HEK293 (cell line): ENCODE measurements at regions not wholly inside any gene's neighbourhood (a gene's known extent, or its start where the extent isn't known, plus 50 kb on each side); places are given as distances from the start of the nearest gene placed in this dataset.

Source experiments
- CTCF ChIA-PET: fragments of 350-600 bp; formaldehyde crosslinking; extraction: SDS; loops from one replicate; lab custom pipeline; 2021; ENCODE audit warnings: antibody characterized with exemption; lab: Yijun Ruan, JAX
- POLR2A ChIA-PET: fragments of 300-600 bp; formaldehyde crosslinking; extraction: SDS; loops from one replicate; lab custom pipeline; 2020; ENCODE audit warnings: antibody characterized with exemption, inconsistent platforms; lab: Yijun Ruan, JAX
- H3K27ac ChIP-seq: fragments of 200-500 bp; sonication (Bioruptor generic); 2 replicates; pipeline ENCODE4 v1.5.1; 2014; ENCODE audit warnings: low read depth, low read length, control low read depth, inconsistent platforms; ENCODE audit errors: extremely low read depth
- H3K36me3 ChIP-seq, 2 experiments: fragments of 200-500 bp in 1 of 2; sonication (Bioruptor generic) in 1 of 2; 1 replicate in 1 of 2; 2 replicates in 1 of 2; pipeline ENCODE4 v1.5.1; 2014 to 2017; ENCODE audit warnings: inconsistent platforms in 2 of 2, low read length in 2 of 2; ENCODE audit not compliant: control insufficient read depth in 2 of 2, insufficient read depth in 1 of 2
- H3K4me1 ChIP-seq: fragments of 200-500 bp; sonication (Bioruptor generic); 2 replicates; pipeline ENCODE4 v1.5.1; 2014; ENCODE audit warnings: mild to moderate bottlenecking, low read length, inconsistent platforms; ENCODE audit not compliant: control insufficient read depth, insufficient read depth
- H3K4me3 ChIP-seq: 2 replicates; pipeline ENCODE4 v1.5.1; 2011; ENCODE audit warnings: low read depth, mild to moderate bottlenecking, control low read depth, low read length, moderate library complexity
- H3K9me3 ChIP-seq: fragments of 200-500 bp; sonication (Bioruptor generic); 2 replicates; pipeline ENCODE4 v1.5.1; 2014; ENCODE audit warnings: low read depth, low read length, inconsistent platforms; ENCODE audit not compliant: control insufficient read depth, insufficient read depth
- GLI2 ChIP-seq: fragments of 450-650 bp; formaldehyde crosslinking; IDR thresholded peaks from 2 replicates; pipeline ENCODE4; 2017; ENCODE audit warnings: missing biosample characterization, missing genetic modification characterization, low read depth, borderline replicate concordance
- HOXD13 ChIP-seq: sonication (generic); formaldehyde crosslinking; IDR thresholded peaks from 2 replicates; pipeline ENCODE4 v1.8.0; 2022; ENCODE audit warnings: missing genetic modification reagents, borderline replicate concordance
- KLF1 ChIP-seq: fragments of 450-650 bp; formaldehyde crosslinking; IDR thresholded peaks from 2 replicates; pipeline ENCODE4 v1.5.1; 2016; ENCODE audit warnings: missing biosample characterization, missing genetic modification characterization
- KLF10 ChIP-seq: fragments of 450-650 bp; IDR thresholded peaks from 2 replicates; pipeline ENCODE4 v1.5.1; 2018; ENCODE audit warnings: missing biosample characterization, mild to moderate bottlenecking, missing genetic modification characterization
- MEIS1 ChIP-seq: sonication (generic); formaldehyde crosslinking; IDR thresholded peaks from 2 replicates; pipeline ENCODE4 v1.8.1; 2022; ENCODE audit warnings: missing genetic modification reagents, mild to moderate bottlenecking, borderline replicate concordance
- OSR2 ChIP-seq: fragments of 450-650 bp; formaldehyde crosslinking; IDR thresholded peaks from 2 replicates; pipeline ENCODE4 v1.5.1; 2016; ENCODE audit warnings: missing biosample characterization, missing genetic modification characterization
- OVOL3 ChIP-seq: fragments of 450-650 bp; formaldehyde crosslinking; IDR thresholded peaks from 2 replicates; pipeline ENCODE4 v1.5.1; 2016; ENCODE audit warnings: missing biosample characterization, missing genetic modification characterization
- SCRT2 ChIP-seq: fragments of 450-650 bp; formaldehyde crosslinking; IDR thresholded peaks from 2 replicates; pipeline ENCODE4 v1.5.1; 2016; ENCODE audit warnings: missing biosample characterization, missing genetic modification characterization
- TCF7L2 ChIP-seq: IDR thresholded peaks from 2 replicates; pipeline ENCODE4 v1.6.1; 2011; ENCODE audit warnings: low read depth, mild to moderate bottlenecking, inconsistent platforms, low read length, moderate library complexity, borderline replicate concordance
- WT1 ChIP-seq: fragments of 450-650 bp; formaldehyde crosslinking; IDR thresholded peaks from 2 replicates; pipeline ENCODE4 v1.5.1; 2016; ENCODE audit warnings: missing biosample characterization, missing genetic modification characterization
- ZFHX2 ChIP-seq: fragments of 450-650 bp; formaldehyde crosslinking; conservative IDR thresholded peaks from 2 replicates; pipeline ENCODE4 v1.5.1; 2016; ENCODE audit warnings: missing biosample characterization, missing genetic modification characterization
- ZNF132 ChIP-seq: fragments of 450-650 bp; formaldehyde crosslinking; IDR thresholded peaks from 2 replicates; pipeline ENCODE4 v1.5.1; 2017; ENCODE audit warnings: missing biosample characterization, missing genetic modification characterization, borderline replicate concordance
- ZNF157 ChIP-seq: fragments of 450-650 bp; formaldehyde crosslinking; IDR thresholded peaks from 2 replicates; pipeline ENCODE4 v1.5.1; 2016; ENCODE audit warnings: missing biosample characterization, missing genetic modification characterization
- ZNF214 ChIP-seq: fragments of 450-650 bp; formaldehyde crosslinking; IDR thresholded peaks from 2 replicates; pipeline ENCODE4 v1.5.1; 2017; ENCODE audit warnings: missing biosample characterization, mild to moderate bottlenecking, missing genetic modification characterization, borderline replicate concordance
- ZNF266 ChIP-seq: fragments of 450-650 bp; formaldehyde crosslinking; IDR thresholded peaks from 2 replicates; pipeline ENCODE4 v1.5.1; 2016; ENCODE audit warnings: missing biosample characterization, missing genetic modification characterization, low read depth
- ZNF335 ChIP-seq: fragments of 450-650 bp; formaldehyde crosslinking; conservative IDR thresholded peaks from 2 replicates; pipeline ENCODE4 v1.5.1; 2016; ENCODE audit warnings: missing biosample characterization, missing genetic modification characterization
- ZNF394 ChIP-seq: fragments of 450-650 bp; formaldehyde crosslinking; IDR thresholded peaks from 2 replicates; pipeline ENCODE4 v1.5.1; 2016; ENCODE audit warnings: missing biosample characterization, missing genetic modification characterization, mild to moderate bottlenecking, moderate library complexity, borderline replicate concordance
- ZNF398 ChIP-seq: fragments of 450-650 bp; formaldehyde crosslinking; IDR thresholded peaks from 2 replicates; pipeline ENCODE4 v1.5.1; 2017; ENCODE audit warnings: missing biosample characterization, missing genetic modification characterization
- ZNF416 ChIP-seq: fragments of 450-650 bp; formaldehyde crosslinking; IDR thresholded peaks from 2 replicates; pipeline ENCODE4 v1.5.1; 2016; ENCODE audit warnings: missing biosample characterization, missing genetic modification characterization
- ZNF426 ChIP-seq: fragments of 450-650 bp; formaldehyde crosslinking; IDR thresholded peaks from 2 replicates; pipeline ENCODE4 v1.5.1; 2017; ENCODE audit warnings: missing biosample characterization, missing genetic modification characterization, mild to moderate bottlenecking, inconsistent platforms, moderate library complexity
- ZNF510 ChIP-seq: fragments of 450-650 bp; formaldehyde crosslinking; IDR thresholded peaks from 2 replicates; pipeline ENCODE4 v1.5.1; 2018; ENCODE audit warnings: mild to moderate bottlenecking, missing genetic modification characterization, missing biosample characterization; ENCODE audit not compliant: insufficient replicate concordance
- ZNF549 ChIP-seq: fragments of 450-650 bp; IDR thresholded peaks from 2 replicates; pipeline ENCODE4 v1.5.1; 2018; ENCODE audit warnings: missing biosample characterization, missing genetic modification characterization, mild to moderate bottlenecking, inconsistent platforms, moderate library complexity
- ZNF596 ChIP-seq: fragments of 450-650 bp; IDR thresholded peaks from 2 replicates; pipeline ENCODE4 v1.5.0; 2018; ENCODE audit warnings: missing biosample characterization, mild to moderate bottlenecking, missing genetic modification characterization, moderate library complexity
- ZNF624 ChIP-seq: fragments of 450-650 bp; formaldehyde crosslinking; IDR thresholded peaks from 2 replicates; pipeline ENCODE4 v1.5.1; 2017; ENCODE audit warnings: missing biosample characterization, missing genetic modification characterization
- ZNF704 ChIP-seq: fragments of 450-650 bp; formaldehyde crosslinking; IDR thresholded peaks from 2 replicates; pipeline ENCODE4 v1.5.1; 2016; ENCODE audit warnings: missing biosample characterization, missing genetic modification characterization
- ZNF707 ChIP-seq: fragments of 450-650 bp; formaldehyde crosslinking; IDR thresholded peaks from 2 replicates; pipeline ENCODE4 v1.5.1; 2016; ENCODE audit warnings: missing biosample characterization, missing genetic modification characterization
- ZNF76 ChIP-seq: fragments of 450-650 bp; formaldehyde crosslinking; IDR thresholded peaks from 2 replicates; pipeline ENCODE4; 2016; ENCODE audit warnings: low read depth, missing biosample characterization, missing genetic modification characterization, borderline replicate concordance
- ZNF791 ChIP-seq: fragments of 450-650 bp; formaldehyde crosslinking; IDR thresholded peaks from 2 replicates; pipeline ENCODE4 v1.5.1; 2016; ENCODE audit warnings: missing biosample characterization, missing genetic modification characterization
- ZNF792 ChIP-seq: fragments of 450-650 bp; formaldehyde crosslinking; IDR thresholded peaks from 2 replicates; pipeline ENCODE4 v1.5.1; 2016; ENCODE audit warnings: missing biosample characterization, missing genetic modification characterization
- ZSCAN4 ChIP-seq: fragments of 450-650 bp; formaldehyde crosslinking; IDR thresholded peaks from 2 replicates; pipeline ENCODE4 v1.5.1; 2017; ENCODE audit warnings: missing biosample characterization, missing genetic modification characterization
- TF ChIP-seq, protein P1 (sequence below): fragments of 450-650 bp; formaldehyde crosslinking; IDR thresholded peaks from 2 replicates; pipeline ENCODE4; 2016; ENCODE audit warnings: missing biosample characterization, missing genetic modification characterization

DNA sequence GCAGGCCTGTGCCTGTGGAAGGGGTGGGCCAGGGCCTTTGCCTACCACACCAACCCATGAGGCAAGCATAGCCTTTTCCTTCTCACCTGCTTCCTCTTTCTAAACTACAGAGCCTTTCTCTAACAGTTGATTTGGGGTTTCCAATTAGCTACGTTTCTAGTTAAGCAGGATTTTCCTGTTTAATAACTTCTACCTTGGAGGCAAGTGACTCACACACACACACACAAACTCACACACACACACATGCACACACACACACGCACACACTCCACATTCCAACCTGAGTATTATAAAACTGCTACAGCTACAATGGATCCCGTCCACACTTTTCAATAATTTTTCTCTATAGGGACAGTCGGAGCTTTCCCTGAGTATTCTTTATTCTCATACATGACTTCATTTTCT, 84.9 kb downstream of the SOX11 start:
- no peaks in the 10 kb centered on the region for H3K9me3 ChIP-seq
- TF ChIP-seq ZNF510 (tag by site-specific recombination) (no peak), ZSCAN4 (tag by site-specific recombination) (0 out of 2 replicates have a peak, but pooled peaks have one; percentile 18)
- TF ChIP-seq, all 188 proteins: peak for 1
- Histone ChIP-seq H3K36me3 (no peaks in the 10 kb centered on the region; a peak in 1 of 3 replicates), H3K4me3 (no peak overlapping the region), H3K4me1 (no peaks in the 10 kb centered on the region), H3K27ac (no peak overlapping the region)
- CTCF ChIA-PET, result no interaction called here
- POLR2A ChIA-PET, result no interaction called here

DNA sequence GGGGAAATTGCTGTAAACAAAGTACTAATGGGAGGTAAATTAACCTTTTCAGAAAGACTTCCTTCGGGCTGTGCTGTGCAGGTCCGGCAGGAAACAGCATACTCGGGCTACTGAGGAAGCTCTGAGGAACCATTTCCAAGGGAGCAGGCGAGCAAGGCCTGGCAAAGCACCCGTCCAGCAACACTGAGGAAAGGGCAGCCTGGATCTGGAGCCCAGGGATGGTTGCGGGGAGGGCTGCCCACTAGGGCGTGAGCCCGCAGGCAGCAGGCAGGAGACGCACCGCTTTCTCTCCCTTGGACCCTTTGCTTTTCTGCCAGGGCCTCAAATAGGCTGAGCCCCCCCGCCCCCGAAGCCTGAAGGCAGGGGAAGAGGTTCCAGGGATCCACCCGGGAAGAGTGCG, 89.5 kb downstream of the SOX11 start:
- Histone ChIP-seq H3K4me3 (no peak overlapping the region), H3K4me1 (no peaks in the 10 kb centered on the region), H3K9me3 (no peaks in the 10 kb centered on the region), H3K36me3 (no peaks in the 10 kb centered on the region; a peak in 1 of 3 replicates), H3K27ac (no peak overlapping the region)
- POLR2A ChIA-PET, result no interaction called here
- TF ChIP-seq KLF1 (tag by site-specific recombination), result no peak
- no peak for TF ChIP-seq ZNF624 (tag by site-specific recombination)
- no peak for TF ChIP-seq MEIS1
- TF ChIP-seq ZNF132, result no peak
- TF ChIP-seq SCRT2 (tag by site-specific recombination), result no peak
- no peak for TF ChIP-seq ZNF398 (tag by site-specific recombination)
- no peak for TF ChIP-seq ZNF214 (tag by site-specific recombination)
- TF ChIP-seq GLI2 (tag by site-specific recombination), result no peak
- no peak for TF ChIP-seq TCF7L2
- TF ChIP-seq KLF10 (tag by site-specific recombination), result no peak
- no peak for TF ChIP-seq ZNF707
- no peak for TF ChIP-seq ZNF704
- no peak for TF ChIP-seq ZNF549 (tag by site-specific recombination)
- TF ChIP-seq ZNF76, result no peak
- TF ChIP-seq ZNF335 (tag by site-specific recombination), result no peak
- no peak for TF ChIP-seq ZNF792
- CTCF ChIA-PET, result no interaction called here

GRCh38 chr2:5782103-5782502, 89.9 kb downstream of the SOX11 start:
- ChIA-PET POLR2A (no interaction called here), CTCF (no interaction called here)
- Histone ChIP-seq H3K9me3 (no peaks in the 10 kb centered on the region), H3K4me3 (no peak overlapping the region), H3K27ac (no peak overlapping the region), H3K36me3 (no peaks in the 10 kb centered on the region; a peak in 1 of 3 replicates), H3K4me1 (no peaks in the 10 kb centered on the region)
- TF ChIP-seq ZNF157 (tag by site-specific recombination) (no peak), HOXD13 (CRISPR knock-in tag) (no peak), WT1 (tag by site-specific recombination) (no peak), ZNF266 (tag by site-specific recombination) (no peak), ZNF426 (tag by site-specific recombination) (no peak), ZNF791 (no peak), ZNF792 (no peak), ZNF394 (tag by site-specific recombination) (no peak), OSR2 (tag by site-specific recombination) (no peak), ZFHX2 (no peak), OVOL3 (tag by site-specific recombination) (no peak), ZNF416 (tag by site-specific recombination) (no peak), ZNF596 (tag by site-specific recombination) (no peak)
- TF ChIP-seq, protein P1, sequence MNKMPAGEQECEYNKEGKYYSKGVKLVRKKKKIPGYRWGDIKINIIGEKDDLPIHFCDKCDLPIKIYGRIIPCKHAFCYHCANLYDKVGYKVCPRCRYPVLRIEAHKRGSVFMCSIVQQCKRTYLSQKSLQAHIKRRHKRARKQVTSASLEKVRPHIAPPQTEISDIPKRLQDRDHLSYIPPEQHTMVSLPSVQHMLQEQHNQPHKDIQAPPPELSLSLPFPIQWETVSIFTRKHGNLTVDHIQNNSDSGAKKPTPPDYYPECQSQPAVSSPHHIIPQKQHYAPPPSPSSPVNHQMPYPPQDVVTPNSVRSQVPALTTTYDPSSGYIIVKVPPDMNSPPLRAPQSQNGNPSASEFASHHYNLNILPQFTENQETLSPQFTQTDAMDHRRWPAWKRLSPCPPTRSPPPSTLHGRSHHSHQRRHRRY, result no peak
